Aorta (tissue), 5 donors: ENCODE measurements at regions not wholly inside any gene's neighbourhood (a gene's known extent, or its start where the extent isn't known, plus 50 kb on each side); places are given as distances from the start of the nearest gene placed in this dataset.

Source experiments
- ATAC-seq: fragments of 200-7000 bp; cut with Tn5 transposase; one replicate; pipeline ENCODE4 v1.9.1; 2022; ENCODE audit warnings: moderate library complexity; ENCODE audit not compliant: low FRiP score
- DNase-seq, 2 donors: peaks; one replicate each; pipeline ENCODE4 v3.0.0-alpha.2; 2020
- H3K27ac ChIP-seq, 2 donors: one replicate each; pipeline ENCODE4 v1.5.1; 2013; ENCODE audit warnings: low read length in 2 of 2, mild to moderate bottlenecking in 2 of 2, moderate library complexity in 2 of 2, control low read depth in 1 of 2, inconsistent platforms in 1 of 2, low read depth in 1 of 2
- H3K27me3 ChIP-seq, 2 donors: one replicate each; pipeline ENCODE4 v1.6.1; 2013; ENCODE audit warnings: control low read depth in 1 of 2, low read length in 1 of 2, mild to moderate bottlenecking in 1 of 2, moderate library complexity in 1 of 2; ENCODE audit not compliant: insufficient read depth in 2 of 2, control insufficient read depth in 1 of 2
- H3K36me3 ChIP-seq, 2 donors: one replicate each; pipeline ENCODE4 v1.6.1; 2013; ENCODE audit warnings: control low read depth in 1 of 2, low read length in 1 of 2, mild to moderate bottlenecking in 1 of 2; ENCODE audit not compliant: insufficient read depth in 2 of 2, control insufficient read depth in 1 of 2
- H3K4me1 ChIP-seq, 2 donors: one replicate each; pipeline ENCODE4 v1.6.1; 2013; ENCODE audit warnings: low read length in 2 of 2, control low read depth in 1 of 2, mild to moderate bottlenecking in 1 of 2, moderate library complexity in 1 of 2; ENCODE audit not compliant: insufficient read depth in 2 of 2, control insufficient read depth in 1 of 2
- H3K4me3 ChIP-seq, 2 donors: one replicate each; pipeline ENCODE4 v1.5.1; 2013; ENCODE audit warnings: low read length in 2 of 2, control low read depth in 1 of 2, mild to moderate bottlenecking in 1 of 2
- H3K9me3 ChIP-seq: one replicate; pipeline ENCODE4 v1.6.1; 2013; ENCODE audit warnings: mild to moderate bottlenecking, low read length; ENCODE audit not compliant: control insufficient read depth
- WGBS, 2 donors: extraction: QIAGEN DNeasy Blood & Tissue Kit; methylation state at CpG; one replicate each; pipeline ENCODE4 v1.1.7; 2013; 5-methylcytosine and 5-hydroxymethylcytosine counted together
- intact Hi-C, 2 donors: fragments of 100-400 bp; cut with DNase I; formaldehyde crosslinking; loops; one replicate each; pipeline versions ENCODE4 v1.14.2 to v1.15.0; 2022
- donor health status: healthy with polysubstance abuse.
- donor health status: Bipolar disorder and iron deficiency.
- donor health status: DM: no; HTN: no; CAD: no.
- donor health status: DM: no; HTN: no; CAD: no.
- donor health status: DM: yes; HTN: yes; CAD: no.

GRCh38 chr10:47095211-47095610 lies 184.0 kb downstream of the PTPN20 start:
- Histone ChIP-seq H3K9me3 (no peaks in the 10 kb centered on the region), H3K36me3 (no peaks in the 10 kb centered on the region), H3K4me1 (no peaks in the 10 kb centered on the region), H3K27ac (no peak overlapping the region), H3K4me3 (no peak overlapping the region), H3K27me3 (no peaks in the 10 kb centered on the region)
- ATAC-seq, result no peak
- DNase-seq, result no peak
- intact Hi-C loops, result no loop called here
- WGBS, 2 donors, result 96% methylated on average over 12 of the region's 12 CpGs

- intact Hi-C loops, result no loop called here
- H3K4me1 ChIP-seq, result no peaks in the 10 kb centered on the region
- H3K27me3 ChIP-seq, result no peaks in the 10 kb centered on the region
- 91 to 94% methylated on average over 17 of the region's 17 CpGs for WGBS, 2 donors
- no peak overlapping the region for H3K4me3 ChIP-seq
- no peaks in the 10 kb centered on the region for H3K9me3 ChIP-seq
- no peaks in the 10 kb centered on the region for H3K36me3 ChIP-seq
- H3K27ac ChIP-seq, result no peak overlapping the region
- DNase-seq (no peak), ATAC-seq (no peak)
These were observed 184.8 kb downstream of the PTPN20 start for GRCh38 chr10:47095848-47096612.

GRCh38 chr10:47098238-47098637 lies 187.0 kb downstream of the PTPN20 start:
- H3K4me1 ChIP-seq, result no peaks in the 10 kb centered on the region
- no peaks in the 10 kb centered on the region for H3K27me3 ChIP-seq
- H3K27ac ChIP-seq, result no peak overlapping the region
- H3K9me3 ChIP-seq, result no peaks in the 10 kb centered on the region
- intact Hi-C loops, result no loop called here
- DNase-seq (no peak), ATAC-seq (no peak)
- 94% methylated on average over 3 of the region's 3 CpGs for WGBS, 2 donors
- no peaks in the 10 kb centered on the region for H3K36me3 ChIP-seq
- H3K4me3 ChIP-seq, result no peak overlapping the region

GRCh38 chr10:47098964-47099363 lies 187.7 kb downstream of the PTPN20 start:
- Histone ChIP-seq H3K4me1 (no peaks in the 10 kb centered on the region), H3K9me3 (no peaks in the 10 kb centered on the region), H3K36me3 (no peaks in the 10 kb centered on the region), H3K27me3 (no peaks in the 10 kb centered on the region), H3K4me3 (no peak overlapping the region), H3K27ac (no peak overlapping the region)
- intact Hi-C loops, result no loop called here
- no peak for ATAC-seq
- DNase-seq, result no peak
- WGBS, 2 donors, result 95 to 98% methylated on average over 10 to 11 of the region's 11 CpGs

GRCh38 chr10:47099474-47099873 lies 188.2 kb downstream of the PTPN20 start:
- H3K4me3 ChIP-seq, result no peak overlapping the region
- DNase-seq, result no peak
- ATAC-seq, result no peak
- no peaks in the 10 kb centered on the region for H3K27me3 ChIP-seq
- no peaks in the 10 kb centered on the region for H3K4me1 ChIP-seq
- intact Hi-C loops, result no loop called here
- no peaks in the 10 kb centered on the region for H3K36me3 ChIP-seq
- no peak overlapping the region for H3K27ac ChIP-seq
- no peaks in the 10 kb centered on the region for H3K9me3 ChIP-seq
- WGBS, 2 donors, result 95 to 97% methylated on average over 7 of the region's 7 CpGs

- Histone ChIP-seq H3K27me3 (no peaks in the 10 kb centered on the region), H3K9me3 (no peaks in the 10 kb centered on the region), H3K27ac (no peak overlapping the region), H3K4me1 (no peaks in the 10 kb centered on the region), H3K36me3 (no peaks in the 10 kb centered on the region), H3K4me3 (no peak overlapping the region)
- intact Hi-C loops, result no loop called here
- DNase-seq (no peak), ATAC-seq (no peak)
- WGBS, 2 donors, result 97 to 98% methylated on average over 5 of the region's 5 CpGs
These were observed 190.0 kb downstream of the PTPN20 start for GRCh38 chr10:47101196-47101595.

- no peak overlapping the region for H3K4me3 ChIP-seq
- H3K27ac ChIP-seq, result no peak overlapping the region
- ATAC-seq (no peak), DNase-seq (no peak)
- H3K36me3 ChIP-seq, result no peaks in the 10 kb centered on the region
- no peaks in the 10 kb centered on the region for H3K27me3 ChIP-seq
- H3K9me3 ChIP-seq, result no peaks in the 10 kb centered on the region
- no peaks in the 10 kb centered on the region for H3K4me1 ChIP-seq
- WGBS, 2 donors, result 90 to 91% methylated on average over 3 of the region's 3 CpGs
- intact Hi-C loops, result no loop called here
These were observed 190.6 kb downstream of the PTPN20 start for GRCh38 chr10:47101807-47102206.

- intact Hi-C loops, result no loop called here
- no peaks in the 10 kb centered on the region for H3K36me3 ChIP-seq
- H3K9me3 ChIP-seq, result no peaks in the 10 kb centered on the region
- H3K27ac ChIP-seq, result no peak overlapping the region
- H3K4me3 ChIP-seq, result no peak overlapping the region
- ATAC-seq (no peak), DNase-seq (no peak)
- WGBS, 2 donors, result 86 to 95% methylated on average over 4 of the region's 4 CpGs
- no peaks in the 10 kb centered on the region for H3K27me3 ChIP-seq
- no peaks in the 10 kb centered on the region for H3K4me1 ChIP-seq
These were observed 192.9 kb downstream of the PTPN20 start for GRCh38 chr10:47104151-47104605.

GRCh38 chr10:47104786-47105385 lies 193.7 kb downstream of the PTPN20 start:
- Histone ChIP-seq H3K9me3 (no peaks in the 10 kb centered on the region), H3K4me1 (peaks cover 0 to 3% of the 10 kb centered on the region in 2 donors), H3K27ac (peak overlapping the region in 1 of 2 donors; percentile 1), H3K36me3 (no peaks in the 10 kb centered on the region), H3K27me3 (no peaks in the 10 kb centered on the region), H3K4me3 (no peak overlapping the region)
- intact Hi-C loops, result loop anchor here in 1 of 2 donors (5.0 kb wide), 1 partner anchor 152 kb away; no protein-coding TSS in a partner anchor
- WGBS, 2 donors, result 10 to 12% methylated on average over 4 of the region's 4 CpGs
- DNase-seq (peak in 1 of 2 donors; percentile 71), ATAC-seq (peak; percentile 23)
